GM18909 (cell line): ENCODE measurements at regions not wholly inside any gene's neighbourhood (a gene's known extent, or its start where the extent isn't known, plus 50 kb on each side); places are given as distances from the start of the nearest gene placed in this dataset.

Experiments
- ATAC-seq: cut with Tn5 transposase; IDR thresholded peaks from one replicate; pipeline ENCODE4 v1.9.1; 2021; ENCODE audit warnings: mild to moderate bottlenecking; ENCODE audit not compliant: unreplicated experiment, poor library complexity

DNA sequence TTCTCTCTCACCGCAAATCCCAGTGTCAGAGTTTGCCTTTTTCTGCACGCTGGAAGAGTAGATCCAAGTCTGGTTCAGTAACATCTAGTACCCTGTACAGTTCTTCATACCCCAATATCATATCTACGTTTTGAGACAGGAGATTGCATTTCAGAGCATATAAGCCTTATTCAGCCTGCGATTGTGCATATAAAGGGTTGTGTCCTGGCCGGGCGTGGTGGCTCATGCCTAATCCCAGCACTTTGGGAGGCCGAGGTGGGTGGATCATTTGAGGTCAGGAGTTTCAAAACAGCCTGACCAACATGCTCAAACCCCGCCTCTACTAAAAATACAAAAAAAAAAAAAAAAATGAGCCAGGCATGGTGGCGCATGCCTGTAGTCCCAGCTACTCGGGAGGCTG is 104.9 kb downstream of the MTNR1B start:
- ATAC-seq: no peak

GRCh38 chr11:93075782-93076181 is 106.3 kb downstream of the MTNR1B start:
- ATAC-seq: no peak

DNA sequence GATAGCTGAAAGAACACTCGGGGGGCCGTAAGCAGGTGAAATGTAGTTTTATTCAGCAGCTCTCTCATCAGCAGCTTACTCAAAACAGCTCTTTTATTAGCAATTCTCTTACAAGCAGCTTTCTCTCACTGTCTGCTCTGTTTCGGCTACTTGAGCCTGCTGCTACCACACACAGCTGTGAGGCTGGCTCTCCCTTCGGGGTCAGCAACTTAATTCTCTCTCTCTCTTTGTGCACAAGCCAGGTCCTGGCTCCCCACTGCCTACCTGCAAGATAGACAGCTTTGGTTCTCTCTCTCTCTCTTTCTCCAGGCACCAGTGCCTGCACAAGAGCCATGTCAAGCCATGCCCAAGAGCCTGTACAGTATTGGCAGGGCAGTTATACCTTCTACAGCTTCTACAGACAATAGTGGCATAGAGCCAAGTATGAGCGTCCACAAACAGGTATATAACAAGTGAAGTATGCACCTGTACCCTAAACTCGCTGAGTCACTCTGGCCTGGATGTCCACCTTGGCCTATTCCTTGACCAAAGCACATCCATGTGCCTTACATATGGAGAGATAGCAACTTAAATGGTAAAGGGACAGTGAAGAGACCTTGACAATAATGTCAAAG is 110.8 kb downstream of the MTNR1B start:
- ATAC-seq: no peak

GRCh38 chr11:93081694-93082093 is 112.2 kb downstream of the MTNR1B start:
- no peak for ATAC-seq

DNA sequence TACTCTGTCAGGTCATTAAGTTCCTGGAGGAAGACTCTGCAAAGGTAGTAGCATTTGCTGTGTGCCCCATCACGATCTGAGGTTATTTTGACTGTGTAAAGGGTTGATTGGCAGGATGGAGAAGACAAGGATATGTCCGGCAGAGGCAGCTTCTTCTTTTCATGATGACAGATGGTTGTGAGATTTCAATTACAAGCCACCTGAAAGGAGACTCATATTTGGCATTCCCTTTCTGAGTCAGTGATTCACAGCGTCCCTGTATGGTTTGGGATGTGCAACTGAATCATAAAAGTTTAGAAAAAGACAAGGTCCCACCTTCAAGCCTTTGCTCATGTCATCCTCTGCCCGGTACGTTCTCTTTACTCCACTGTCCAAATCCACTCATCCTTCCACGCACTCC is 113.4 kb downstream of the MTNR1B start:
- no peak for ATAC-seq

DNA sequence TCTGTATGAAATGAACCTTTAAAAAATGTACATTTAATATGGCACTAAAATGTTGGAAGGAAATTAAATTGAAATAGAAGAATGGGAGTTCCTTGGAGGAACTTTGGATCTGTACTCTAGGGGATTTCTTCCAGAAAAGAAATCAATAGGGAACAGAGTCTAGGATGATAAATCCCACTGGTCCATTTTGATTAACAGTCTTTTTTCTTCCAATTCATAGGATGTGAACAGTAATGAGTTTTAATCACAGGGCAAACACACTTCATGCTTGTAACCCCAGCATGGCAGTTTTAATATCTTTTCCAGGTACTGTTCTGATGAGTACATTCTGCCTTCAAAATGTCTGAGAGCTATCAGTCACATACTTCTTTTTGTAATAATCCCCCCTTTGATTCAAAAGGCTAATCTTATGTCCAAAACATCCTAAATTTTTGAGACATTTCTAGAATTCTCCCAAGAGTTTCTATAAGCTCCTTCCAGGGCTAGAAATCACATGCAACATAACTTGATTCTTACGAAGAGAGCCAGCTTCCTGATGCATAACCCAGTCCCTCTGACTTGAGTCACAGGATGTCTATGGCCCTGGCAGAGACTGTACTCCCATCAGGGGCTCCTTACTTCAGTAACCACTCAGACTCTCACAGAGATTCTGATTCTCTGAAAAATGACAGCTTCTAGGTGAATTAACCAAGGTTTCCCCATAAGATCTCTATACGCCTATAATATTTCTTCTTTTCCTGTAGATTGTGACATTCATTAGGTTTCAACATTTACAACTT is 112.9 kb downstream of the SLC36A4 start:
- no peak for ATAC-seq

DNA sequence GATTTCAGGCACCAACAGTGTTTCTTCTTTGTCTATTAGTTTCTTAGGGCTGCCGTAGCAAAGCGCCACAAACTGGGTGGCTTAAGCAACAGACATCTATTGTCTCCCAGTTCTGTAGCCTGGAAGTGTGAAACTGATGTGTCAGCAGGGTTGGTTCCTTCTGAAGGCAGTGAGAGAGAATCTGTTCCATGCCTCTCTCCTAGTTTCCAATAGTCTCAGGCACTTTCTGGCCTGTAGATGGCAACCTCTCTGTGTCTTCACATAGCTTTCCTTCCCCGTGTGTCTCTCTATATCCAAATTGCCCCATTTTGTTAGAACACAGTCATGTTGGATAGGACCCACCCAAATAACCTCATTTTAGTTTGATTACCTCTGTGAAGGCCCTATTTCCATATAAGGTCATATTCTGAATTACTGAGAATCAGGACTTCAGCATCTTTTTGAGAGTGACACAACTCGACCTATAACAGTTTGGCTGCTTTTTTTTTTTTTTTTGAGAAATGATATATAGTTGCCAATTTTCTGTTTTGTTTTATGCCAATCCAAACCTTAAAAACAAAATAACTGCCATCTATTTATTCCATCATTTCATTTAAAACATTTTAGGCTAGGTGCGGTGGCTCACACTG is 108.2 kb downstream of the SLC36A4 start:
- peak; percentile 69 for ATAC-seq
